Liver (tissue), 8 donors: ENCODE measurements at regions not wholly inside any gene's neighbourhood (a gene's known extent, or its start where the extent isn't known, plus 50 kb on each side); places are given as distances from the start of the nearest gene placed in this dataset.

Source experiments
- DNase-seq: peaks from one replicate; pipeline ENCODE4 v3.0.0-alpha.2; 2017; ENCODE audit warnings: low spot score
- H3K27ac ChIP-seq, 2 donors: one replicate each; pipeline ENCODE4 v1.7.0; 2013; ENCODE audit warnings: inconsistent platforms in 2 of 2, low read length in 2 of 2, control low read depth in 1 of 2, low read depth in 1 of 2, mild to moderate bottlenecking in 1 of 2
- H3K27me3 ChIP-seq, 4 donors: one replicate each; pipeline versions ENCODE4 v1.6.1 to v1.7.0; 2013; ENCODE audit warnings: low read length in 3 of 4, inconsistent platforms in 1 of 4, mild to moderate bottlenecking in 1 of 4, moderate library complexity in 1 of 4; ENCODE audit not compliant: control insufficient read depth in 4 of 4, insufficient read depth in 4 of 4
- H3K36me3 ChIP-seq, 4 donors: one replicate each; pipeline versions ENCODE4 v1.6.1 to v1.7.0; 2013; ENCODE audit warnings: low read length in 3 of 4, mild to moderate bottlenecking in 3 of 4, low read depth in 1 of 4, moderate library complexity in 1 of 4; ENCODE audit not compliant: control insufficient read depth in 4 of 4, insufficient read depth in 3 of 4
- H3K4me1 ChIP-seq, 4 donors: one replicate each; pipeline versions ENCODE4 v1.6.1 to v1.7.0; 2013; ENCODE audit warnings: low read length in 3 of 4, mild to moderate bottlenecking in 3 of 4, moderate library complexity in 1 of 4; ENCODE audit not compliant: control insufficient read depth in 4 of 4, insufficient read depth in 4 of 4
- H3K4me3 ChIP-seq, 3 donors: one replicate each; pipeline versions ENCODE4 v1.6.1 to v1.7.0; 2013; ENCODE audit warnings: low read length in 3 of 3, control low read depth in 1 of 3, low read depth in 1 of 3, mild to moderate bottlenecking in 1 of 3
- H3K9ac ChIP-seq, 2 donors: one replicate each; pipeline ENCODE4 v1.7.0; 2013; ENCODE audit warnings: low read length in 2 of 2, mild to moderate bottlenecking in 2 of 2, moderate library complexity in 2 of 2, control low read depth in 1 of 2, low read depth in 1 of 2
- H3K9me3 ChIP-seq, 4 donors: one replicate each; pipeline versions ENCODE4 v1.6.1 to v1.7.0; 2013; ENCODE audit warnings: low read length in 3 of 4; ENCODE audit not compliant: control insufficient read depth in 4 of 4
- ATF3 ChIP-seq: IDR thresholded peaks from 2 replicates; pipeline ENCODE4 v1.6.1; 2016; ENCODE audit warnings: antibody characterized with exemption
- CTCF ChIP-seq: fragments of 150-350 bp; IDR thresholded peaks from 2 replicates; pipeline ENCODE4 v1.5.1; 2017; ENCODE audit warnings: improper control_type of control experiment, low read depth, low read length; ENCODE audit not compliant: missing input control
- EGR1 ChIP-seq, 2 donors: IDR thresholded peaks; 2 replicates each; pipeline ENCODE4 v1.6.1; 2016 to 2018; ENCODE audit warnings: antibody characterized with exemption in 2 of 2, low read depth in 2 of 2
- FOXA1 ChIP-seq: IDR thresholded peaks from 2 replicates; pipeline ENCODE4 v1.6.1; 2016; ENCODE audit warnings: antibody characterized with exemption
- FOXA2 ChIP-seq: IDR thresholded peaks from 2 replicates; pipeline ENCODE4 v1.6.1; 2016; ENCODE audit warnings: antibody characterized with exemption
- GABPA ChIP-seq, 2 donors: IDR thresholded peaks in 1 of 2; conservative IDR thresholded peaks in 1 of 2; 2 replicates each; pipeline ENCODE4 v1.6.1; 2016; ENCODE audit warnings: antibody characterized with exemption in 2 of 2, mild to moderate bottlenecking in 1 of 2, moderate library complexity in 1 of 2
- HNF4A ChIP-seq, 2 donors: conservative IDR thresholded peaks; 2 replicates each; pipeline ENCODE4 v1.6.1; 2016; ENCODE audit warnings: antibody characterized with exemption in 2 of 2, mild to moderate bottlenecking in 2 of 2
- HNF4G ChIP-seq: IDR thresholded peaks from 2 replicates; pipeline ENCODE4 v1.6.1; 2016; ENCODE audit warnings: antibody characterized with exemption
- JUND ChIP-seq, 2 donors: IDR thresholded peaks; 2 replicates each; pipeline ENCODE4 v1.6.1; 2016; ENCODE audit warnings: antibody characterized with exemption in 2 of 2
- NR2F2 ChIP-seq: IDR thresholded peaks from 2 replicates; pipeline ENCODE4 v1.6.1; 2016; ENCODE audit warnings: antibody characterized with exemption
- RAD21 ChIP-seq, 2 donors: IDR thresholded peaks; 2 replicates each; pipeline ENCODE4 v1.6.1; 2016; ENCODE audit warnings: antibody characterized with exemption in 2 of 2, mild to moderate bottlenecking in 2 of 2
- REST ChIP-seq: IDR thresholded peaks from 2 replicates; pipeline ENCODE4 v1.6.1; 2016; ENCODE audit warnings: antibody characterized with exemption, mild to moderate bottlenecking
- RXRA ChIP-seq, 2 donors: IDR thresholded peaks; 2 replicates each; pipeline ENCODE4 v1.6.1; 2017 to 2018; ENCODE audit warnings: antibody characterized with exemption in 2 of 2, mild to moderate bottlenecking in 1 of 2
- TAF1 ChIP-seq: conservative IDR thresholded peaks from 2 replicates; pipeline ENCODE4 v1.6.1; 2016; ENCODE audit warnings: antibody characterized with exemption, mild to moderate bottlenecking
- YY1 ChIP-seq: IDR thresholded peaks from 2 replicates; pipeline ENCODE4 v1.6.1; 2016; ENCODE audit warnings: antibody characterized with exemption, mild to moderate bottlenecking
- ZBTB33 ChIP-seq: IDR thresholded peaks from 2 replicates; pipeline ENCODE4 v1.6.1; 2016; ENCODE audit warnings: antibody characterized with exemption
- WGBS: extraction: QIAGEN DNeasy Blood & Tissue Kit; methylation state at CpG from one replicate; pipeline ENCODE4 v1.1.7; 2013; 5-methylcytosine and 5-hydroxymethylcytosine counted together
- donor health status: healthy.
- donor health status: healthy.
- donor health status: healthy.
- donor health status: healthy.
- donor health status: healthy.

- Histone ChIP-seq H3K36me3 (no peaks in the 10 kb centered on the region), H3K4me3 (peak overlapping the region in 2 of 3 donors; percentile 47 to 83), H3K27ac (peak overlapping the region; percentile 54 to 60), H3K9me3 (no peaks in the 10 kb centered on the region), H3K9ac (peak overlapping the region in 1 of 2 donors; percentile 54), H3K27me3 (no peaks in the 10 kb centered on the region), H3K4me1 (peaks cover 0 to 15% (median 8%) of the 10 kb centered on the region in 4 donors)
- 2% methylated on average over 97 of the region's 97 CpGs for WGBS
- no peak for DNase-seq
- no peak for TF ChIP-seq JUND (IDR thresholded peaks at IDR 0.05)
- no peak for TF ChIP-seq REST
- TF ChIP-seq EGR1 (IDR thresholded peaks at IDR 0.05; ENCODE audit: low read depth in 2 of 2): no peak
- TF ChIP-seq TAF1: no peak
- TF ChIP-seq HNF4G: no peak
- TF ChIP-seq GABPA (IDR thresholded peaks at IDR 0.05 in 1 of 2, conservative IDR thresholded peaks at IDR 0.05 in 1 of 2): no peak
- no peak for TF ChIP-seq RXRA (IDR thresholded peaks at IDR 0.05)
- TF ChIP-seq CTCF: no peak
- no peak for TF ChIP-seq ATF3
- TF ChIP-seq ZBTB33: no peak
- no peak for TF ChIP-seq NR2F2
- no peak for TF ChIP-seq YY1
These were observed 81.5 kb downstream of the CHRNA1 start for GRCh38 chr2:174682578-174683391.

- TF ChIP-seq FOXA2 (no peak), RAD21 (IDR thresholded peaks at IDR 0.05) (no peak), CTCF (no peak), TAF1 (no peak), NR2F2 (no peak), EGR1 (IDR thresholded peaks at IDR 0.05; ENCODE audit: low read depth in 2 of 2) (no peak), FOXA1 (no peak), YY1 (no peak), JUND (IDR thresholded peaks at IDR 0.05) (no peak), HNF4A (conservative IDR thresholded peaks at IDR 0.05) (no peak), GABPA (IDR thresholded peaks at IDR 0.05 in 1 of 2, conservative IDR thresholded peaks at IDR 0.05 in 1 of 2) (no peak)
- Histone ChIP-seq H3K9ac (peak overlapping the region; percentile 38 to 54), H3K4me3 (peak overlapping the region; percentile 47 to 83 (median 56)), H3K4me1 (peaks cover 0 to 15% (median 8%) of the 10 kb centered on the region in 4 donors), H3K27me3 (no peaks in the 10 kb centered on the region), H3K27ac (peak overlapping the region; percentile 54 to 60), H3K9me3 (no peaks in the 10 kb centered on the region), H3K36me3 (no peaks in the 10 kb centered on the region)
- WGBS: 2% methylated on average over 52 of the region's 52 CpGs
- no peak for DNase-seq
These were observed 82.2 kb downstream of the CHRNA1 start for GRCh38 chr2:174682007-174682577.
